Right renal pelvis (tissue), 4 donors: ENCODE measurements at regions not wholly inside any gene's neighbourhood (a gene's known extent, or its start where the extent isn't known, plus 50 kb on each side); places are given as distances from the start of the nearest gene placed in this dataset.
A peak's percentile ranks its signal among the peaks of the same experiment; 100 is the strongest.

Source experiments
- DNase-seq, 4 donors: peaks; one replicate each; pipeline ENCODE4 v3.0.0-alpha.2; 2013; ENCODE audit warnings: low read depth in 4 of 4, low spot score in 3 of 4, missing footprints in 1 of 4

GRCh38 chr4:108345862-108346817 is 177.4 kb upstream of the LEF1 start:
- DNase-seq, result no peak

DNA sequence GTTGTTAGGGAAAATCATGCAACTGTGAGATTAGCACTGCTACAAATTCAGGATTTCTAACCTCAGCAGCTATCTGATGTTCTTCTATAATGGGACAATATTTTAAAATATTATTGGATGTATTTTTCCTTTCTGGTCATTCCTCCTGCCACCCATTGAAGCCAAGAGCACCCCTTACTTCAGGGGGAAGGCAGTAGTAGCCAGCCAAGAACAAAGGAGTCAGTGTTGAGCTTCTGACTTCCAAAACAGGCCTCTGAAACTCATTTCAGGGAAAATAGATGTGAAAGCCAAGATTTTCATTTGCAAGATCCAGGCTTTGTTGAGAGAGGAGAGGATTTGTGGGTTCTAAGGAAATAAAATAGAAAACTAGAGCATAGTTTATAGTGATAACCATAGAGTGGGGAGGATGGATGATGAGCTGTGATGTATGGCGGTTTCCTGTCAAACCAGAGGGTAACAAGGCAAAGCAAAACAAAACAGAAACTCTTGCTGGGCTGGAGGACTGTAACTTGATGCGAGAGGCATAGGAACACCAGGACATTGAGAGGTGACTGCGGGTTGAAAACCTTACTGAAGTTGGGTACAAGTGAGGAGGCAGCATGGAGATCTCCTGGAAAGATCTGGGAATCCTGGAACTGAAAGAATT is 173.7 kb upstream of the LEF1 start:
- DNase-seq, result no peak

GRCh38 chr4:108337923-108338322 is 169.2 kb upstream of the LEF1 start:
- no peak for DNase-seq

DNA sequence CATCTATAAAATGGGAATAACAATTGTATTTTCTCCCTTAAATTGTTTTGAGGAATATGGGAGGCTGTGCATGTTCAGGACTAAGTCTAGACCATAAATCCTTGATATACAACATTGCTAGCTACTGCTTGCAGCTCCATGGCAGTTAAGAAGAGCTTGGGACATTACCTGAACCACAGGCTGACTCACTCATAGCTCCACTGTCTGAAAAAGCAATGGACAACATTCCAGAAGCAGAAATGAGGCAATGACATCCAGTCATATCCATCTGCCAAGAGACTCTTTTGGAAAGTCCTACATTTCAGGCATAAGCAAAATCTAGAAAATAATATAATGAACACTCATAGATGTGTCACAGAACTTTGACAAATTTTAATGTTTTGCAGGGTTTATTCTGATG is 167.3 kb upstream of the LEF1 start:
- DNase-seq, result no peak

DNA sequence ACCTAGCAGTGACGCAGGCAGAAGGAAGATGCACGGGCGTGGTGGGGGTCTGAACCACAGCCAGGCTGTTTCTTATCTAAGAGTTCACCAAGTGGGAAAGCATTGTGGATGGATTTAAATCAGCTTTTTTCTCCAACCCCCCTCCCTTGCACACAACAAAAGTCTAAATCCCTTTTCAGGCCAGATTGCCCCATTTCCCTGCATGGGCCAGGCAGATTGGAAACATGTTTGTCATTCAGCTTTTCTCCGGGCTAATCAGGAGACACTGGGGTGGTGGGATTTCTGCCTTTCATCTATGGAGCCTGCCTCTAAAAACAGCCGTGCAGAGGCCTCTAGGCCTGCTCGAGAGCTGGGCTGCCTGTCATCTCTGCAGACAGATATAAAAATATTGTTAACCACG is 166.3 kb upstream of the LEF1 start:
- DNase-seq, result no peak

- no peak for DNase-seq
Measured at GRCh38 chr4:108334031-108334430, 165.3 kb upstream of the LEF1 start.

- no peak for DNase-seq
Measured at GRCh38 chr4:108333353-108333942, 164.7 kb upstream of the LEF1 start.

DNA sequence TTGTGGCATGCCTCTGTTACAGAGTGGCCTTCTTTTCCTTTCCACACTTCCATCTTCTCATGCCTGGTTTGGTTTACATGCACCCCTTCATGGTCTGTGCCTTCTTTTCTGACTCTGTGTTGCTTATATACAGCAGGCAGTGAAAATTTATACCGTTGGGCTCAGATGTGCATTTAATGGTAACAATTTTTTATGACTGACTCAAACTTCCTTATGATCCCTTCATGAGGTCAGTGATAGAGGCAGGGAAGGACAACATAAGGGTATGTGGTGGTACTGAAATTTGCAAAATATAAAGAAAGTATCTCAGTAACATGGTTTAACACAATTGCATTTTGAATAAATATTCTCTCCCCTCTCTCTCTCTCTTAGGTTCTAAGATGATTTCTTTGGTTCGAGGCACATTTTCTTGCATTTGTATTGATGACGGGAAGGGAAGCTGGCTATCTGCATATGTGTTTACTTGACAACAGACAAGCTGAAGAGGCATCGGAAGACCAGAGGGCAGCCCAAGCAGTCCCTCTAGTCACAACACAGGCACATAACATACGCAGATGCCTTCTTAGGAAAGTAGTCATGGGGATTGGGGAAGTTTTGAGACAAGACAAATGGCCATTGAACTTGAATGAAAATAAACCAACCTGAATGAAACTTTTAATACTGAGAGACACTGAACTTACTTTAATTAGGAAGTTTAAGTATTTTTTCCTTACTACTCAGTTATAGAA is 163.3 kb upstream of the LEF1 start:
- DNase-seq, result no peak

DNA sequence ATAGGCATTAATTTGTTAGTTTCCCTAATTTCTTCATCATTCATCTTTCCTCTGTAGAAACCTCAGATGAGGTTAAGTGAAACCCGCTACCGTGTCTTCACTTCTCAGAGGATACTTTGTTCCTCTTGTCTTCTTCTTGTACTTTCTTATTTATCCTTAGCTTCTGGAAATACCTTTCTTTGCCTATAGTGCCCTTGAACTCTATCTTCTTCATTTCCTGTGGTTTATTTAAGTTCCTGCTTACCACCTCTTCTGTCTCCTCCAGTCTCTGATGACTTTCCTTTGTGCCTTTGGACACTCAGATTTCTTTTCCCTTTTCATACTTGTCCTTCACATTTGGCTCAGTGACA is 159.6 kb upstream of the LEF1 start:
- no peak for DNase-seq

DNA sequence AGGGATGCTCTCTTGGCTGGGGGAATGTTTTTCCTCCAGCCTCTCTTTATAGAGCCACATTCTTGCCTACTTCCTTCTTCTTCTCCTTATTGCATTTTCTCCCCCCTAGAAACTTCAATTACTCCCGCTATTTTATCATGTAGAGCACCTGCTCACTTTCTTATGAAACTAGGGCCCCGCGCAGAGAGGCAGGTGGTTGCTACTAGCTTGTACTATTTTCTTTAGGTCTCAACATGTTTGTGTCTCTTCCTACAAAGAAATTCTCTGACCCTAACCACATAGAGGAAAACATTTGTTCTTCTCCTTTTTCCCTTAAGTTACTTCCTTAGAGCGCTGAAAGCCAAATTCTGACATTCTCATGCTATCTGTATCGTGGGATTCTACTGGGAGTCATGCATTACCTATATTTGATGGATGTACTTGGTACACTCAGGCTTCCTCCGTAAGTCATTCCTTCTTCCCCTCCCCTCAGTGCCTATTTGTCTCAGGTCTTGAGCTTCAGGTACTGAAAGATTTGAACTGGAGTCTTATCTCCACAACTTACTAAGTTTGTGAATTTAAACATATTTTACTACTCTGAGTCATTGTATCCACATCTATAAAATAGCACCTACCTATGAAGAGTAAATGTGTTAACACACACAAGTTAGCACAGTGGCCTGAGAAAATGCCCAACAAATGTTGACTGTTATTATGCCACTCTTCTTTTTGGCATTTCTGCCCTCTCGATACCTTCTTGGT is 159.1 kb upstream of the LEF1 start:
- no peak for DNase-seq

DNA sequence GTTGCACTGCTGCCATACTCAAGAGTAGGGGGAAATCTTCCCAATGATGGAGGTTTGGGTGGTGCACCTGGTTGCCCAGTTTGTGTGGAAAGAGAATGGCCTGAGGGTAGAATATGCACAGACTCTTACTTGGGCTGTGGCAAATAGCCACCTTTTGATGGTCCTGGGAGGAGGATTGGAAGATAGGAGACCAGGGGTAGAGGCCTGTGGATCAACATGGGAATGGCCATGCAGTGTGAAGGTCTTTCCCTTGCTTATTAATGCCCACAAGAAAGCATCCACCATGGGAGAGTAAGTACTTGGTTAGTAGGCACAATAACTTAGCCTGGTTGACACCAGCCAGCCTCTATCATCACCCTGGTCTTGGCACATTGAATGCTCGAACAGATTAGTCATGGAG is 156.8 kb upstream of the LEF1 start:
- DNase-seq, result no peak

GRCh38 chr4:108324450-108324849 is 155.7 kb upstream of the LEF1 start:
- DNase-seq, result no peak

- no peak for DNase-seq
Measured at GRCh38 chr4:108322497-108322896, 153.8 kb upstream of the LEF1 start.

DNA sequence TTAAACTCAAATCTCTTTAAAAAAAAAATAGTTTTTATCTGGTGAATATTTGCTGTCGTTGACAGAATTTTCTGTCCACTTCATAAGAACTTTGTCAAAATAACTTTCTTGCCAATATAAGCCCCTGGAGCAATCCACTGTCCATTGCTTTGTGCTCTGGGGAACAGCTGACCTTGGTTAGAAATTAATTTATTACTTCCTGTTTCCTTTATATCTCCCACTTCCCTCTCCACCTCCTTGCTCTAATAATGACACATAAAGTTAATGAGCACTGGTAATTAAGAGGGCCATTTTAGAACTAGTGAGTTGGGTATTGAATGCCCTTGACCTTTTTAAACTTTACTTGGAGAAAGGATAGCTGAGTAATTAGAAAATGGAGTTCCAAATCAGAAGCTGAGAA is 151.3 kb upstream of the LEF1 start:
- DNase-seq, result peak in 1 of 4 donors; percentile 7

DNA sequence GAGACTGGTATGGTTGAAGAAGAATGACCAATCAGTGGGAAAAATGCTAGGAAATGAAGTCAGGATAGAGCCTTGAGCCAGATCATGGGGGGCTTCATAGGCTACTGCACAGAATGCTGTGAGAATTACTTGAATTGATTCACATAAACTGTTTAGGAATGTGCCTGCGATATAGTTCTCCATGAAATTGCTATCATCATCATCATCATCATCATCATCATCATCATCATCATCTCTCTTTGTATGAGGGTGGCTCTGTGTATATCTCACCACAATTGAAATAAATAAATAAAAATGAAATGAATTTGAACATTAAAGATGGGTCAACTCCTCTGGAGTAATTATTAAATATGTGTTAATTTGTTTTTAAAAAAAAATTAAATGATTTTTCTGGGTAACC is 148.6 kb upstream of the LEF1 start:
- DNase-seq, result no peak

DNA sequence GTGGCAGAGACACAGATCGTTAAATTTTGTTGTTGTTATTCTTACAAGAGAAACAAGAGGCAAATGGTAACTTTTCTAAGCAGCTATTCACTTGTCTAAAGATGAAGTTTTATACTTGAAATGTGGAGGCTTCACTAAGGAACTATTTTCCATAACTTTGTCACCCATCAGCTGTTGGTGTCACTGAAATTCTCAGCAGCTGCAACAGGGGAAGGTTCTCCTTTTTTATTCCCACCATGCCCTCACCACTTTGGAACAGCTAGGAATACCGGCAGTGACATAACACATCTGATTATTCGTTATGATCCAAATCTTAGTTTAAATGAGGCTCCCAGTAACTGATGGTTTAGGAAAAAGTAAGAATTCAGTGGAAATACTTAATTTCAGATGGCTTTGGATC is 147.0 kb upstream of the LEF1 start:
- DNase-seq, result no peak

DNA sequence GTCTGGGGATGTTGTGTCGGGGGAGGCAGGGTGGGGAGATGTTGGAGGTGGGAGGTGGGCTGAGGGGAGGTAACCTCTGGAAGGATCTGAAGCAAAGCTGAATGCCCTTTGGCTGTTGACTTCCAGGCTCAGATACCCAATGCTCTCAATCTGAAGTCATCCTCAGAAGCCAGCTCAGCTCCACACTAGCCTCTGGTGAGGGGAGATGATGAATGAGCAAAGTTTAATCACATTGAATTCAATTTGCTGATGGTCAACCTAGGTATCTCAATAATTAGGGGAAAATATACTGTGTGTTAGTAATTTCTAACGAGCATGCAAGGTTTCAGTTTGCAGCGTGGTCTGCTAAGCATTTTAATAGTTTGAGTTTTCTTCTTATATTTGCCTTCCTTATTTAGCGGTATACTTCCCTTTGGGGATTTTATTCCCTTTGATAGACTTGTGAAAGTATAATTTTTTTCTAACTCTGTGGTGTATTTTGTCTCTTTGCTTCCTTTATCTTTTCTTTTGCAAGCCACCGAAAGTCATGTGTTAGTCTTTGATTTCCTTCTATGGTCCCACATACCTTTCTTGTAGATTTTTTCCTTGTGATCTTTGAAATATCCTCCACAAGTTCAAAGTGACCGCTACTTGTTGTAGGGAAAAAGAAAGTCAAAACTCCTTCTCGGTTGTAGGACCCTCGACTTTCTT is 146.3 kb upstream of the LEF1 start:
- DNase-seq, result no peak

GRCh38 chr4:108313546-108314339 is 145.0 kb upstream of the LEF1 start:
- DNase-seq, result no peak

GRCh38 chr4:108311313-108311712 is 142.6 kb upstream of the LEF1 start:
- no peak for DNase-seq
